GM23338 (cell line): ENCODE measurements at regions not wholly inside any gene's neighbourhood (a gene's known extent, or its start where the extent isn't known, plus 50 kb on each side); places are given as distances from the start of the nearest gene placed in this dataset.

Experiments used
- CREB1 ChIP-seq: fragments of 250-450 bp; sonication (Bioruptor Pico); IDR thresholded peaks from 2 replicates; pipeline ENCODE4 v1.5.0; 2020; ENCODE audit warnings: low read depth, mild to moderate bottlenecking, moderate library complexity
- EZH2 ChIP-seq: fragments of 200-600 bp; sonication (generic); IDR thresholded peaks from one replicate; pipeline ENCODE4 v1.8.0; 2017; ENCODE audit warnings: antibody characterized with exemption, mild to moderate bottlenecking, low read depth; ENCODE audit not compliant: unreplicated experiment
- JUNB ChIP-seq: IDR thresholded peaks from one replicate; pipeline ENCODE4 v1.6.1; 2016; ENCODE audit warnings: antibody characterized with exemption; ENCODE audit not compliant: unreplicated experiment
- POLR2AphosphoS5 ChIP-seq: IDR thresholded peaks from 2 replicates; pipeline ENCODE4 v1.6.1; 2016; ENCODE audit warnings: antibody characterized with exemption, low read depth
- ZNF114 ChIP-seq: fragments of 250-450 bp; sonication (Bioruptor Pico); IDR thresholded peaks from 2 replicates; pipeline ENCODE4 v1.5.0; 2020; ENCODE audit warnings: mild to moderate bottlenecking, moderate library complexity
- TF ChIP-seq, protein P1 (sequence below), 2 experiments: fragments of 200-600 bp in 1 of 2; sonication (generic) in 1 of 2; conservative IDR thresholded peaks; 2 replicates each; pipeline versions ENCODE4 v1.5.1 to v1.6.1; 2016 to 2017; ENCODE audit warnings: antibody characterized with exemption in 2 of 2, low read depth in 2 of 2, mild to moderate bottlenecking in 2 of 2, moderate library complexity in 1 of 2
- TF ChIP-seq, protein P2 (sequence below): IDR thresholded peaks from one replicate; pipeline ENCODE4 v1.6.1; 2018; ENCODE audit warnings: antibody characterized with exemption; ENCODE audit not compliant: unreplicated experiment

- TF ChIP-seq, protein P1, sequence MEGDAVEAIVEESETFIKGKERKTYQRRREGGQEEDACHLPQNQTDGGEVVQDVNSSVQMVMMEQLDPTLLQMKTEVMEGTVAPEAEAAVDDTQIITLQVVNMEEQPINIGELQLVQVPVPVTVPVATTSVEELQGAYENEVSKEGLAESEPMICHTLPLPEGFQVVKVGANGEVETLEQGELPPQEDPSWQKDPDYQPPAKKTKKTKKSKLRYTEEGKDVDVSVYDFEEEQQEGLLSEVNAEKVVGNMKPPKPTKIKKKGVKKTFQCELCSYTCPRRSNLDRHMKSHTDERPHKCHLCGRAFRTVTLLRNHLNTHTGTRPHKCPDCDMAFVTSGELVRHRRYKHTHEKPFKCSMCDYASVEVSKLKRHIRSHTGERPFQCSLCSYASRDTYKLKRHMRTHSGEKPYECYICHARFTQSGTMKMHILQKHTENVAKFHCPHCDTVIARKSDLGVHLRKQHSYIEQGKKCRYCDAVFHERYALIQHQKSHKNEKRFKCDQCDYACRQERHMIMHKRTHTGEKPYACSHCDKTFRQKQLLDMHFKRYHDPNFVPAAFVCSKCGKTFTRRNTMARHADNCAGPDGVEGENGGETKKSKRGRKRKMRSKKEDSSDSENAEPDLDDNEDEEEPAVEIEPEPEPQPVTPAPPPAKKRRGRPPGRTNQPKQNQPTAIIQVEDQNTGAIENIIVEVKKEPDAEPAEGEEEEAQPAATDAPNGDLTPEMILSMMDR (conservative IDR thresholded peaks at IDR 0.05; ENCODE audit: low read depth in 2 of 2): no peak
- TF ChIP-seq POLR2AphosphoS5 (no peak), EZH2 (no peak), JUNB (no peak), ZNF114 (no peak), CREB1 (CRISPR knock-in tag) (no peak)
- TF ChIP-seq, protein P2, sequence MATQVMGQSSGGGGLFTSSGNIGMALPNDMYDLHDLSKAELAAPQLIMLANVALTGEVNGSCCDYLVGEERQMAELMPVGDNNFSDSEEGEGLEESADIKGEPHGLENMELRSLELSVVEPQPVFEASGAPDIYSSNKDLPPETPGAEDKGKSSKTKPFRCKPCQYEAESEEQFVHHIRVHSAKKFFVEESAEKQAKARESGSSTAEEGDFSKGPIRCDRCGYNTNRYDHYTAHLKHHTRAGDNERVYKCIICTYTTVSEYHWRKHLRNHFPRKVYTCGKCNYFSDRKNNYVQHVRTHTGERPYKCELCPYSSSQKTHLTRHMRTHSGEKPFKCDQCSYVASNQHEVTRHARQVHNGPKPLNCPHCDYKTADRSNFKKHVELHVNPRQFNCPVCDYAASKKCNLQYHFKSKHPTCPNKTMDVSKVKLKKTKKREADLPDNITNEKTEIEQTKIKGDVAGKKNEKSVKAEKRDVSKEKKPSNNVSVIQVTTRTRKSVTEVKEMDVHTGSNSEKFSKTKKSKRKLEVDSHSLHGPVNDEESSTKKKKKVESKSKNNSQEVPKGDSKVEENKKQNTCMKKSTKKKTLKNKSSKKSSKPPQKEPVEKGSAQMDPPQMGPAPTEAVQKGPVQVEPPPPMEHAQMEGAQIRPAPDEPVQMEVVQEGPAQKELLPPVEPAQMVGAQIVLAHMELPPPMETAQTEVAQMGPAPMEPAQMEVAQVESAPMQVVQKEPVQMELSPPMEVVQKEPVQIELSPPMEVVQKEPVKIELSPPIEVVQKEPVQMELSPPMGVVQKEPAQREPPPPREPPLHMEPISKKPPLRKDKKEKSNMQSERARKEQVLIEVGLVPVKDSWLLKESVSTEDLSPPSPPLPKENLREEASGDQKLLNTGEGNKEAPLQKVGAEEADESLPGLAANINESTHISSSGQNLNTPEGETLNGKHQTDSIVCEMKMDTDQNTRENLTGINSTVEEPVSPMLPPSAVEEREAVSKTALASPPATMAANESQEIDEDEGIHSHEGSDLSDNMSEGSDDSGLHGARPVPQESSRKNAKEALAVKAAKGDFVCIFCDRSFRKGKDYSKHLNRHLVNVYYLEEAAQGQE: no peak
Measured at GRCh38 chr20:24769878-24770627, 179.0 kb upstream of the CST7 start.
